Lung (tissue), 11 donors: ENCODE measurements at regions not wholly inside any gene's neighbourhood (a gene's known extent, or its start where the extent isn't known, plus 50 kb on each side); places are given as distances from the start of the nearest gene placed in this dataset.

ENCODE experiments used
- ATAC-seq: fragments of 200-7000 bp; cut with Tn5 transposase; one replicate; pipeline ENCODE4 v1.9.1; 2020; ENCODE audit warnings: moderate number of reproducible peaks; ENCODE audit not compliant: insufficient read depth, low FRiP score
- DNase-seq, 3 donors: peaks; one replicate each; pipeline ENCODE4 v3.0.0-alpha.2; 2013 to 2017
- H3K27ac ChIP-seq, 2 donors: one replicate each; pipeline ENCODE4 v1.5.1; 2013; ENCODE audit warnings: mild to moderate bottlenecking in 2 of 2, moderate library complexity in 2 of 2, control low read depth in 1 of 2, inconsistent platforms in 1 of 2, low read depth in 1 of 2, low read length in 1 of 2
- H3K27me3 ChIP-seq, 3 donors: one replicate each; pipeline ENCODE4 v1.5.1; 2013; ENCODE audit warnings: low read length in 2 of 3; ENCODE audit not compliant: control insufficient read depth in 3 of 3, insufficient read depth in 3 of 3
- H3K36me3 ChIP-seq, 4 donors: one replicate each; pipeline ENCODE4 v1.5.1; 2013; ENCODE audit warnings: low read length in 4 of 4, mild to moderate bottlenecking in 1 of 4, moderate library complexity in 1 of 4; ENCODE audit not compliant: control insufficient read depth in 4 of 4, insufficient read depth in 4 of 4
- H3K4me1 ChIP-seq, 5 donors: one replicate each; pipeline ENCODE4 v1.5.1; 2013; ENCODE audit warnings: low read length in 5 of 5, mild to moderate bottlenecking in 2 of 5, moderate library complexity in 1 of 5; ENCODE audit not compliant: control insufficient read depth in 5 of 5, insufficient read depth in 5 of 5
- H3K4me3 ChIP-seq: one replicate; pipeline ENCODE4 v1.5.1; 2013; ENCODE audit warnings: mild to moderate bottlenecking, control low read depth, moderate library complexity
- H3K9ac ChIP-seq, 2 donors: one replicate each; pipeline ENCODE4 v1.5.1; 2013; ENCODE audit warnings: low read length in 2 of 2, control low read depth in 1 of 2; ENCODE audit not compliant: insufficient read depth in 1 of 2
- H3K9me3 ChIP-seq, 4 donors: one replicate each; pipeline ENCODE4 v1.5.1; 2013; ENCODE audit warnings: low read length in 3 of 4, mild to moderate bottlenecking in 1 of 4, moderate library complexity in 1 of 4; ENCODE audit not compliant: control insufficient read depth in 4 of 4, insufficient read depth in 3 of 4
- CTCF ChIP-seq: IDR thresholded peaks from 2 replicates; pipeline ENCODE4 v1.5.1; 2012; ENCODE audit warnings: mild to moderate bottlenecking; ENCODE audit errors: control extremely low read depth, extremely low read depth
- WGBS, 2 donors: extraction: QIAGEN DNeasy Blood & Tissue Kit; methylation state at CpG; one replicate each; pipeline ENCODE4 v1.1.7; 2013; 5-methylcytosine and 5-hydroxymethylcytosine counted together
- donor health status: control.
- donor health status: control.
- donor health status: Bipolar disorder and iron deficiency.
- donor health status: healthy.
- donor health status: DM: yes; HTN: yes; CAD: no.

- Histone ChIP-seq H3K9ac (no peak overlapping the region), H3K36me3 (no peaks in the 10 kb centered on the region), H3K27me3 (no peaks in the 10 kb centered on the region), H3K4me1 (no peaks in the 10 kb centered on the region), H3K4me3 (no peak overlapping the region), H3K9me3 (peaks cover 0 to 4% (median 0%) of the 10 kb centered on the region in 4 donors), H3K27ac (no peak overlapping the region)
- DNase-seq: no peak
- WGBS, 2 donors: 68 to 89% methylated on average over 1 of the region's 1 CpG
- no peak for ATAC-seq
- TF ChIP-seq CTCF: no peak
Observed at GRCh38 chr2:116645155-116645554, 1169.3 kb upstream of the DDX18 start.

- Histone ChIP-seq H3K4me3 (no peak overlapping the region), H3K9ac (no peak overlapping the region), H3K27ac (no peak overlapping the region), H3K4me1 (no peaks in the 10 kb centered on the region), H3K27me3 (no peaks in the 10 kb centered on the region), H3K9me3 (peaks cover 0 to 2% (median 0%) of the 10 kb centered on the region in 4 donors), H3K36me3 (no peaks in the 10 kb centered on the region)
- TF ChIP-seq CTCF: no peak
- no peak for ATAC-seq
- no peak for DNase-seq
- 79 to 85% methylated on average over 1 of the region's 1 CpG for WGBS, 2 donors
Observed at GRCh38 chr2:116668691-116669090, 1145.8 kb upstream of the DDX18 start.

GRCh38 chr2:116669782-116670181, 1144.7 kb upstream of the DDX18 start:
- Histone ChIP-seq H3K9me3 (peaks cover 0 to 3% (median 0%) of the 10 kb centered on the region in 4 donors), H3K4me1 (no peaks in the 10 kb centered on the region), H3K4me3 (no peak overlapping the region), H3K9ac (no peak overlapping the region), H3K27me3 (no peaks in the 10 kb centered on the region), H3K27ac (no peak overlapping the region), H3K36me3 (no peaks in the 10 kb centered on the region)
- ATAC-seq (no peak), DNase-seq (no peak)
- no peak for TF ChIP-seq CTCF
- WGBS, 2 donors: 68 to 72% methylated on average over 2 of the region's 2 CpGs

GRCh38 chr2:116674188-116674587, 1140.3 kb upstream of the DDX18 start:
- no peak overlapping the region for H3K4me3 ChIP-seq
- H3K9ac ChIP-seq: no peak overlapping the region
- ATAC-seq: no peak
- no peak for DNase-seq
- H3K4me1 ChIP-seq: no peaks in the 10 kb centered on the region
- no peaks in the 10 kb centered on the region for H3K36me3 ChIP-seq
- TF ChIP-seq CTCF: no peak
- H3K9me3 ChIP-seq: peaks cover 0 to 3% (median 0%) of the 10 kb centered on the region in 4 donors
- no peak overlapping the region for H3K27ac ChIP-seq
- no peaks in the 10 kb centered on the region for H3K27me3 ChIP-seq
